Stimulated activated CD4-positive, alpha-beta T cell treated with anti-CD3 and anti-CD28 coated beads, Interleukin-2, amount 100 ng/mL, for 48 hours (primary cell): ENCODE measurements at regions not wholly inside any gene's neighbourhood (a gene's known extent, or its start where the extent isn't known, plus 50 kb on each side); places are given as distances from the start of the nearest gene placed in this dataset.

Experiments used
- DNase-seq, 2 donors: peaks; one replicate each; pipeline ENCODE4 v3.0.0-alpha.2; 2020

DNA sequence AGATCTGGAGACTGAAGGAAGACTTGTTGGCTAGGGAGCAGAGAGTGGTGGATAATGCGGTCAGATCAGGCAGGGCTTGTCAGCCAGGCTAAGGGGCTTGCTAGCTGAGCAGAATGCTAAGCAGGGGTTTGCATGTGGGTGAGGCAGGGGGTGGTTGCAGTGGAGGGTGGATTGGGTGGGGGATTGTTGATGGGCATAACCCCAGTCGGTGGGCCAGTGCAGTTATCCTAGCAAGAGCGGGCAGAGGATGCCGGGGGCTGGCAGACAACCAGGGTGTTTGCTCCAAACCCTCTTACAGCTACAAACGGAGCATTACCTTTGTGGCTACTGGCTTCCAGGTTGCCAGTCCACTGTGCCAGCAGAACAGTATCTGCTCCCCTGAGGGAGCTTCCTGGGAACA, 131.5 kb upstream of the LGALSL start:
- DNase-seq, result no peak

DNA sequence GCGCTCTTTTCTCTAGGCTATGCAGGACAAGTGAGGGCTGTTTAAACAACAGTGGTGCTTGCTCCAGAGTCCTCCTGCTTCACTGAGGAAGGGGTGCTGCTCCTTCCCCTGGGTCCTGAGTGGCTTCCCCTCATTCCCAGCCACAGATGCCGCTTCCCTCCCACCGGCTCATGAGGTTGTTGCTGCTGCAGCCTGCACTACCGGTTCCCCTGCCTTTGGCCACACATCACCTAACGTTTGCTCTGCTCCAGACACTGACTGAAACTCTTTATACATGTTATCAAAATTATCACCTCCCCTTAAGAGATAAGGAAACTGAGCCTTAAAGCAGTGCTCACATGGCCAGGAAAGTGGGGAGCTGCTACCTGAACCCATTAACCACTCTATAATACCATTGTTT, 130.8 kb upstream of the LGALSL start:
- DNase-seq, result no peak

DNA sequence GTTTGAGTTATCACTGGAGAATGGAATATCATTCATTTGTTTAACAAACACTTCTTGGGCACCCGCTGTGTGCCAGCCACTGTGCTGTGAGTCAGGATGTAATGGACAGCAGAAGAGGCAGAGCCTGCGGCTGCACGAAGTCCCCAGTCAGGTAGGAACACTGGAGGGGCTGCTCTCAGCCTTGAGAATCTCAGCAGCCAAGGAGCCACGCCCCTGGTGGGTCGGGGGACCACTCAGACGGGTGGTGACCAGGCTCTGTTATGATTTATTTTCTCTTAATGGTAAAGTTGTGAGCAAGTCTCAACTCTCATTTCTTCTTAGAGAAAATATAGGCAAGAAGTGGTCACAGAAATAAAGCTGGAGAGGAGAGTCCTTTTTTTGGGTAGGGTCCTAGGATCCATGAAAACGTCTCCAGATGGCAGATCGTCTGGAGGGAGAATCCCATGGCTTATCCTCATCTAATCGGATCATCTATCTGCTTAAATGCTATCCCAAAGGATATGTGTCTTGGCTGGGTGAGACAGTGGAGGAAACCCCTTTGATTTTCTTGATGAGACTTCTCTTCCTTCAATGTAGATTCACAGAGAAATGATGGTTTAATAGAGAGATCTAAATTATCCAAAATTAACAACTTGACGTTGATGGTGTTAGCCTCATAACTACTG, 129.1 kb upstream of the LGALSL start:
- no peak for DNase-seq

DNA sequence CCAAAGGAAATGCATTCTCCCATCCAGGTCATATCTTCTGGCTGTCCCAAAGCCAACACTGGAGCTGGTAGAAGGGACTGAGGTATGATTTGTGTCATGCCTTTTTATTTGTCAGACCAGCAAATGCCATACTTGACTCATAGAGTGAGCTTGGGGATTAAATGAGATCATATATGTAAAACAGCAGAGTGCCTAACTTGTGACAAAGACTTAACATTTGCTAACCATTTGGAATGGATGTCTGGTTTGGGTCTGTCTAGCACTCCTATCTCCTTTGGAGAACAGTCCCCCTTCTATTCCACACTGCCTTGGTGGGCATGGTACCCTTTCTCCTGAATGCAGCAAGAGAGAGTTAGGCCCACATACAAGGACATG, 128.5 kb upstream of the LGALSL start:
- DNase-seq, result no peak

DNA sequence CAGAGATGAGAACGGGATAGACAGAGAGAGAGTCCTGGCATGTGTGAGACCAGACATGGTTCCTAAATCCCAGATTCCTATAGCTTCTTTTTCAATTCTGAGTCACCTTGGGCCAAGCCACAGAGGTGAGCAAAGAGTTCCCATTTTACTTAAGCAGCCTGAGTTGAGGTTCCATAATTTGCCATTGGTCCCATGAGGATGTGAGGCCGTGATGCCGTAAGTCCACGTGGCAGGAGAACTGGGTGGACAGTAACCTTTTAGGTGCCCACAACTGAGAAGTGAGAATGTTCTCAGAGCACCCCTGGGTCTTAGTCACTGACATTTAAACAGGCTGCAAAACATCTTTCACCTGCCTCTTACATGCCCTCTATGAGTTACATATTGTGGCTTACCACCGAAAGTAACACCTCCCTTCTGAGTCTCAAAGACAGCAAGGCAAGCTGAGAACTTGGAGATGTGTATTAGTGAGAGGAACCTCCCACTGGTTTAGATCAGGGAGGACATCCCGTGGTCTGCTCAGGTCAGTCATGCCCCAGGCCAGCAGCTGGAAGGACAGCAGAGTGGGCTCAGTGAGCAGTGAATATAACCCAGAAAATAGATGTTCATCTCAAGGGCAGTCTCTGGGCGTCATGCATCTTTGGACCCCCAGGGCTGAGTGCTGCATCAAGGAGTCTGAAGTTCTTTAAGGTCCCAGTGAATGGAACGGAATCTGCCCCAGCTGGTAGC, 127.9 kb upstream of the LGALSL start:
- peak; percentile 31 to 41 for DNase-seq

DNA sequence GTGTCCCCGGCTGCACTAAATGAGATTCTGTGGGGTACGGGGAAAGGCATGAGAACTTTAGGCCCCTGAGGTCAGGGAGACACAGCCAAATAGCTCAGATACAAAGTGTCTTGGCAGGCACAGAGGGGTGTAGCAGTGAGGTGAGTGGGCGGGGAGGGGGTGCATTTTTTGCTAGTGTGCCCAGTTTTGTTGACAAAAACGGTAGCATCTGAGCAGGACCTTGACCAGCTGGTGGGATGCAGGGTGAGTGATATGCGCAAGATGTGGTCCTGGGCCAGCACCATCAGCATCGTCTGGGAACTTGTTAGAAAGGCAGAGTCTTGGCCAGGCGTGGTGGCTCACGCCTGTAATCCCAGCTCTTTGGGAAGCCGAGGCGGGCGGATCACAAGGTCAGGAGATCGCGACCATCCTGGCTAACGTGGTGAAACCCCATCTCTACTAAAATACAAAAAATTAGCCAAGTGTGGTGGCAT, 127.3 kb upstream of the LGALSL start:
- DNase-seq, result no peak

DNA sequence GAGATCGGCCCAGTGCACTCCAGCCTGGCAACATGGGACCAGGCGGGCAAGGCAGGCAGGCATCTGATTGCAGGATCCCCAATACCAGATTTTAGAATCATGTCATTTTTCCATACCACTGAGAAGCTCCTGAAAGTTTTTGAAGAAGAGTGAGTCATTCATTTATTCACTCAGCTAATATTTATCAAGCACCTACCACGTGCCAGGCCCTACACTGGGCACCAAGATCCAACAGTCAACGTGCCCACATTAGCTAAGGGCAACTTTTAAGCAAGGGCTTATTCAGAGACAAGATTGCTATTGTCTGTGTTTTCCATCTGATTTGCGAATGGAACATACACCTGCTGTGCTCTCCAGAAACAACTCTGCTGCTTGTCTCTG, 126.8 kb upstream of the LGALSL start:
- DNase-seq, result no peak

DNA sequence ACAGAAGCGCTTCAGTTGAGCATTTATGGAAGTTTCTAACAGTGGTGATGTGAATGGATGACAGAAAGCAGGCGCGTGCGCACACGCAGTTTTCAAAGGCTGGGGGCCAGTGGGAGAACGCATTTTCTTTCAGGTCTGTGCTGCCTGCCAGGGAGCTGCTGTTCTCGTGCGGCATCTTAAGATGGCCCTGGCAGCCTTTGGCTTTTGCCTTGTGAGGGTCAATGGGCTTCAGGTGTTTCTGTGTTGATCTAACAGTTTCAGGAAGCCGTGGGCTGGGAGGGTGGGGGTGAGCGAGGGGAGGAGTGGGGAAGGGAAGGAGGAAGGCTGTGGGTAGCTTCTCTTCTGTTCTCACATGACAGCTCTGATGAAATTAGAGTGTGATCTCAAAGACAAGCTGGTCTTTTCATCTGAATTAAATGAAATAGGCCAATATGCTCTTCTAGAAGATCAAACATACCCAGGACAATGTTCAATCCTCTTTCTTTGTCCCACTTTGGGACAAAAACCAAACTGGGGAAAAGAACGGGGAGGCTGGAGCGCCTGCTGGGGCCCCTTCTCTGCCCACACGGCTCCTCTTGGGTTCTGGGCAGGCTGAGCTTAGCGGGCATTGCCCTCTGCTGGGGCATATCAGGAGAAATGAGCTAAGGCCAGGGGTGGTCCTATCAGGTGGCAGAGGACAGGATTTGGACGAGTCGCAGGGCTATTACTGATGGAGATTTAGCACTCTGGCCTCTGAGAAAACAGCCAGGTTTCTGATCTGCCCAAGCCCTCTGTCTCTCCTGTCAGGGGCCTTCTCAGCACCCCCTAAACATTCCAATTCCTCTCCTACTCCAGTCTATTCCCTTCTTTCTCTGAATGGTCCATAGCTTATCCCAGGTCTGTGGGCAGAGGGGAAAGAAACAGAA, 126.2 kb upstream of the LGALSL start:
- DNase-seq, result peak; percentile 32 to 44

DNA sequence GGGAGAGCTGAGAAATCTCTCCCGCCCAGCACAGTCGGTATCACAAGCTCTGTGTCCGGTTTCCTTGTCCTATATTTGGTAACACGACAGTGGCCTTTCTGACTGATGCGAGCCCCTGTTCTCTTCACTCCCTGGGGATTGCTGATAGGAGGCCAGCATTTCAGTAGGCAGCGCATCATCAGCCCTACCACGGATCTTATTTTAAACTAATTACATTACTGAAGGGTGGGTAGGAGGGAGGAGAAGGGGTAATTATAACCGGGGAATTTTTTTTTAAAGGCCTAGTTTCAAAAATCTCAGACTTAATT, 125.6 kb upstream of the LGALSL start:
- no peak for DNase-seq

DNA sequence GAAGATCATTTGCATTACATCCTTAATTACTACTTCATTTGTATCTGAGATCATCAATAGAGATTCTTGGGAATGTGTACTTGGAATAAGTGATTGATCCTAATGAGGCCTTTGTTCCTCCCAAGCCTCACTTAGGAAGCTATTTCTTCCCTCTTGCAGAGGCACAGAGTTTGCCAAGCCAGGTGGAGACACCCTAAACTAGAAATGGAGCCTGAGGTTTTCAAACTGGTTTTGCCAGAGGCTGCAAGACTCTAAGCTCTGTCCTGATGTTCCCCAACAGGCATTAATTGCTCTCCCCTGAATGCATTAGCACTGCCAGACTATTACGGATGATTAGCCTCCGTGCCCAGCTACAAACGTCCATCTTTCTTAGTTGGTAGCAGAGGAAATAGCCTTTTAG, 125.2 kb upstream of the LGALSL start:
- DNase-seq, result no peak

DNA sequence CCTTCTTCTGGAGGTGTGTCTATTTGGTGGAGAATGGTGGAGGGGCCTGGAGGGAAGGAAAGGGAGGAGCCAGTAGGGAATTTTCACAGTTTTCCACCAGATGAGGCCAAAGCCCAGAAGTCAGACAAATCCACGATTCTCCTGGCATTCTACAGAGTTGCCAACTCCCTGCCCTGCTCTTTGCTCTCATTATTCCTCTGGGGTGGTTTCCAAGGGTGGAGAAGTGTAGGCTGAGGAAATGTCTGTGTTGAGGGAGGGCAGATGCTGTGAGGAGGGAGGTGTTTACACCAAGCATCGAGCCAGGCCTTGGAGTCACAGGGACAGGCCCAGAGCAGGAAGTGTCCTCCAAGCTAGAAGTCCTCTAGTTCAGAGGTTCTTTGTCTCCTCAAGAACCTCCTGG, 124.1 kb upstream of the LGALSL start:
- no peak for DNase-seq

DNA sequence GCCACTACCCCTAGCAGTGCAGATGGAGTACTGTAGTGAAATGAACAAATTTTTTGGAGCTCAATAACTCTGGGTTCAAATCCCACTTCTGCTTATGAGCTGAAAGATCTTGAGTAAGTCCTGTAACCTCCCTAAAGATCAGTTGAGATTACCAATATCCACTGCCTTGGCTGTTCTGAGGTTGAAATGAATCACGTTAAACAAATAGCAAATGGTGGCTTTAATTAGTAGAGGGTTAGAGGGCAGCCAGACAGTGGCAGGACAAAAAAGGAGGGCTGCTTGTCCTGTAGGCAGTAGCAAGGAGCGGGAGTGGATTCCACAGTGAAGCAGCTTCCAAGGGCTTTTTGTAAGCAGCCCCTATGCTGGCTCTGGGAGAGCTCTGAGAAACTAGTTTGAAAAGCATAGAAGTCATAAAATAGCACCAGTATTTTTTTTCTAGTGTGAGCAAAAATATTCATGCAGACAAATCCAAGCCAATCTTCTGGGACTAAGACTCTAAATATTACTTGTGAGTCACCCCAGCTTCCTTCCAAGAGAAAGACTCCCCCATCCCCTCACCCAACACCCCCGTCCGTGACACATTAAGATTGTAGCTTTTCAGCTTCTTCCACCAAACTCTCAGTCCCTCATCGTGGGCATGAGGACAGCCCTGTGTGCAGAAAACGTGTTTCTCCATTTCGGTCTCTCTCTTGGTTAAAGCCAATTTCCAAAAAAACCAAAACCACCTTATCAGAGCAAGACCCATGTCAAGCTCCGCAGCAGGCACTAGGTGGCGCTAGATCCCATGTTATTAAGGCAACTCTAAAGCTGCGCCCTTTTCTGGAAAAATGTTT, 123.5 kb upstream of the LGALSL start:
- peak; percentile 81 to 84 for DNase-seq

DNA sequence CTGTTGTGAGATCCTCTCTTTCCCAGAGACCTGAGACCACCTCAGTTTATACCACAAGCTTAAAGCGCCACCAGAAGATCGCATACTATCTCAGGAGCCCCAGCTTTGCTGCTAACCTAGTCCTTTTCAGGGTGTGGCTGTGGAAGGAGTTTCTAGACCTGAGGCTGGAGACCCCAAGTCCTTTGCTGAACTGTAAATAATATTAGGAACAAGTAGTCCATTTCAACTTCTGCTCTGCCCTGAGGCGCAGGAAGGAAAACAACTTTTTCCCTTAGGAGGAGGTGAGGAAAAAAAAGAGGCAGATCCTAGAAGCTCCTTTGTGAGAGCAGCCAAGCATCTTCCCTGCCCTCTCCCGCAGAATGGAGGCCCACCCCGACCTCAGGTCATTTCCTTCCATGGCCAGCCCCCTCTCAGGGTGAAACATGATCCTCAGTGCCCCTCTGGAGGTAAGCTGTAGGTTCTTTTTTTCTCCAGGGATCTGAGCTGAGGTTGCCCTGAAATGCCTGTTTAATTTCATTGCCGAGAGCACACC, 122.8 kb upstream of the LGALSL start:
- DNase-seq, result no peak

DNA sequence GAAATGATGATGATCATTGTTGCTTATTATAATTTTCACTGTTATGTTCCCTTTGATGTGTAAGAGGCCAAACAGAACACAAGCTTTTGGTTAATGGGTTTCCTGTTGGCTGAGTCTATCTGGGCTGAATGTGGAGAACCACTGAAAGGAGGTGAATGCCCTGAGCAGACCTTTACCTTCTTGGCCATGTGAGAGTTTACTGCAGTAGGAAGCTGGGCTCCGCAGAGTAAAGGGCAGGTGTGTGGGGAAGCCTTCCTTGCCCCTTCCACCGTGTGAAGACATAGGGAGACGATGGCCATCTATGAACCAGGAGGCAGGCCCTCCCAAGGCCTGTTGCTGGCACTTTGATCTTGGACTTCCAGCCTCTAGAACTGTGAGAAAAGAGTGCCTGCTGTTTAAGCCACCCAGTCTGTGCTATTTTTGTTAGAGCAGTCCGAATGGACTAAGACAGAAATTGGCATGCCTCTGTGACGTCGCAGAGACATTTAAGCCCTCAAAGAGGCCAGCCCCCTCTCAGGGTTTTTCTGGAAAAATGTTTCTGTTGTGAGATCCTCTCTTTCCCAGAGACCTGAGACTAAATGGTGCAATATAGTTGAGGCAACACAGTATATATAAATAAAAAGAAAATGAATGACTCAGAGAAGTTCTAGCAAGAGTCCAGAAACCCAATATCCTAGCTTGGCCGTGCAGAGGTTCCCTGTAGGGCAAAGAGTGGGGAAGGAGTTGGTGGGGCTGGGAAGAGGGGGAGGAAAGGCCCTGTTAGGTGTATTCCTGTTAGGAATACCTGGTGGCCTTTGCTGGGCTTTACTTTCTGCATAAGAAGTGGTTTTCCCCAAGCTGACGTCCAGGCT, 121.9 kb upstream of the LGALSL start:
- DNase-seq, result no peak

DNA sequence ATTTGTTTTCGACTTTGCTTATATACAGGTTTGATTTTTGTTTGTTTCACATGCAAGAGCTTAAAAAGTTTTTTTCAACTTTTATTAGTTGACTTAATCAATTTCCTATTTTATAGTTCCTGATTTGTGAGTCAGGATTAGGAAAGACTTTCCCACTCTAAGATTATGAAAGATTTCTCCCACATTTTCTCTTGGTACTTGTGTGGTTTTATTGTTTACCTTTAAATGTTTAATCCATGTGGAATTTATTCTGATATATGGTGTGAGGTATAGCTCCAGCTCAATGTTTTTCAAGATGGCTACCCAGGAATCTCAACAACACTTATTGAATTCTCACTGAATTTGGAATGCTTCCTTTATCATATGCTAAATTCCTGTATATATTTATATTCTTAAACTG, 117.8 kb upstream of the LGALSL start:
- DNase-seq, result no peak

DNA sequence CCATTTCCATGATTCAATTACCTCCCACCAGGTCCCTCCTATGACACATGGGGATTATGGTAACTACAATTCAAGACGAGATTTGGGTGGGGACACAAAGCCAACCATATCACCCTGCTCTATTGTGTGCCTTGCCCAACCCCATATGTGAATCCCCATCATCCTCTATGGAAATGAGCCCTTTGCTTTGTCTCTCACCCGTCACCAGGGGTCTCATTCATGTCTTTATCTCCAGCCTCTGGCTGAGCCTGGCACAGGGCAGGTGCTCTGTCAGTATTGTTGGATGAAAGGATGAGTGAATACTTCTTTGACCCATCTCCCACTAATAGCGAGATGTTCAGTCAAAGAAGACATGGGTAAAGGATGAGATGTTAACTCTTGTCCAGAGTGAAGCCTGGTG, 116.6 kb upstream of the LGALSL start:
- no peak for DNase-seq

DNA sequence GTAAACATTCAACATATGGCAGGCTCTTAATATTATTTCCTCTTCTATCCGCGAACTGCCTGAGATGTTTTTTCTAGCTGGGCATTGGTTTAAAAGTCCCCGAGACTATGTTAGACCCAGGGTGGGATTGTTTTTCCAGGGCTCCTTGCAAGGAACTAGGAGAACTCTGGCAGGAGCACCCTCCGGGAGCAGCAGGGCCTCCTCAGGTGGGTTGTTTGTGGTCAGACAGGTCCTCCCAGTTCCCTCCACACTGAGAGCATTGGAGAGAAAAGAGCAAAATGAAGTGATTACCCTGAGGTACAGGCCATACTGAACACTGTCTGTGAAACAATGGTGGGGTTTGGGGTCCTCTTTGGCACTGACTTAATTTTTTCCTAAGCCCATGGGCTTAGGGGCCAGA, 115.9 kb upstream of the LGALSL start:
- DNase-seq, result no peak

DNA sequence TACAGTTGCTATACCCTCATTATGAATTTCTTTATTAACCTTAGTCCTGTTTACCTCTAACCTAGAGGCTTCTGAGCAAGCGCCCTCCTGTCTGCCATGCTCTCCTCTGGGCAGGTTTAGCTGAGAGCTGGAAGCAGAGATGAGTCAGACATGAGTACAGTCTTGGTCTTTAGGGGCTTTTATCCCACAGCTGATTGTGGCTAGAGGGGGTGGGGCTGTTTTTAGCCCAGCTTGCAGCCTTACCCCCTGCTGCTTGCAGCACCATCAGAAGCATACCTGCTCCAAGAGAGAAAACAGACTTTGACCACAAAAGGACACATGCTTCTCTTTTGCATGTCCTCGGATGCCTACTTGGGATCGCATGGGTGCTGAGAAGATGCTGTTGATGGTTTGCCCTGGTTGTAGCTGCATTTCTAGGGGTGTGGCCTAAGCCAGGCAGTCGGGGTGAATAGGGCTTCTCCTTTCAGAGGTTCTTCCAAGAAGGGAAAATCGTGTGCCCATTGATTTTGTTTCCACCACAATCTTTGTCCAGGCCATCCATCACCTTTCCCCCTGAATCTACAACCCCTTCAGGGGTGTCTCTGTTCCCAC, 115.0 kb upstream of the LGALSL start:
- DNase-seq, result peak in 1 of 2 donors; percentile 11

DNA sequence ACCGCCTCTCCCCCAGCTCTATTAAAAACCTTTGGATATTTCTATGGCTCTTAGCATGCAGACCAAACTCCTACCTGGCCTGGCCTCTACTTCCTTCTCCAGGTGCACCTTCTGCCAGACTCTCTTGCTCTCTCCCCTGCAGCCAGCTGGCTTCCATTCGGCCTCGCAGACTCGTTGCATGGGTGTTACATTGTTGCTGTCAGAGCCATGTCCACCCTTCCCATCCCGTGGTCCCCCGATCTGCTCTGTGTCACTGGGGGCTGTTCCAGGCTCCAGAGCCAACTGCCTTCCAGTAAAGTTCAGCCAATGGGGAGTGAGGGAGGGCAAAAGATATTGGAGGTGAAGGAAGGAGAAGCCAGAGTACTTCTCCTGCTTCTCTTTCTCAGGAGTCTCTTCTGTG, 112.5 kb upstream of the LGALSL start:
- no peak for DNase-seq

DNA sequence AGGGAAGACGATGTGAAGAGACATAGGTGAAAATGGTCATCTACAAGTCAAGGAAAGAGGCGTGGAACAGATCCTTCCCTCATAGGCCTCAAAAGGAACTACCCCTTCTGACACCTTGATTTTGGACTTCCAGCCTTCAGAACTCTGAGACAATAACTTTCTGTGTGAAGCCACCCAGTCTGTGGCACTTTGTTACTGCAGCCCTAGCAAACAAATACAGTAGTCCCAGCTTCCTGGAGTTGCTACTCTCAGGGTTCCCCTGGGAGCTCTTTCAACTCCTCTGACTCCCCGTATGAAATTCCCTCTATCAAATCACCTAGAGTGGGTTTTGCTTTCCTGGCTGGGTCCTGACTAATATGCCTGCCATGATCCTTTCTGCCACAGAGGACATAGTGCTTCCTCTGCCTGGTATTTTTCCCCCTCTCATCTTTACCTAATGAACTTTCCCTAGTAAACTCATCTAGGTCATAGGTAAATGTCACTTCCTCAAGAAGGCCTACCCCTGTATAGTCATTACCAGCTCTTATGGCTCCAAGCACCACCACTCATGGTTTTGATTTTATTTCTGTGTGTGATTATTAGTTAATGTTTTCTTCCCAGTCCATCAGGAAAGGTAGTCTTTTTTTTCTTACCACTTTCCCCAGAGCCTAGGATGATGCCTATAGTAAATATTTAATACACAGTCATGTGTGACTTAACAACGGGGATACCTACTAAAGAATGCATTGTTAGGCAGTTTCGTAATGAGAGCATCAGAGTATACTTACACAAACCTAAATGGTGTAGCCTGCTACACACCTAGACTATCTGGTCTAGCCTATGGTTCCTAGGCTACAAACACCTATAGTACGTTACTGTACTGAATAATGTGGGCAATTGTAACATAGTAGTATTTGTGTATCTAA, 111.5 kb upstream of the LGALSL start:
- DNase-seq, result no peak
